ENCODE measurements at regions not wholly inside any gene's neighbourhood (a gene's known extent, or its start where the extent isn't known, plus 50 kb on each side); places are given as distances from the start of the nearest gene placed in this dataset.

GRCh38 chr22:49055406-49055805 is 772.3 kb downstream of the BRD1 start:
- no peak overlapping the region for H3K9ac ChIP-seq (ENCODE audit: low read length)
- no peaks in the 10 kb centered on the region for H3K36me3 ChIP-seq (ENCODE audit: control insufficient read depth in 1 of 2, insufficient read depth in 2 of 2, low read length in 2 of 2)
- no peak overlapping the region for H2AFZ ChIP-seq (ENCODE audit: low read depth, low read length, poor library complexity, severe bottlenecking)
- peaks cover 46% of the 10 kb centered on the region for H3K27me3 ChIP-seq (ENCODE audit: insufficient read depth, low read length)
- no peak for ATAC-seq
- BruUV-seq (replicated peaks): no TSS peak
- no peak overlapping the region for H3K4me2 ChIP-seq (ENCODE audit: low read length)
- H3K9me2 ChIP-seq (ENCODE audit: insufficient read depth): no peaks in the 10 kb centered on the region
- H3K79me2 ChIP-seq (ENCODE audit: insufficient read depth, low read length): no peaks in the 10 kb centered on the region
- RAD21 ChIA-PET (ENCODE audit: low non-redundant PET in 1 of 2, low total read pairs in 2 of 2, uncharacterized antibody in 2 of 2, unreplicated experiment in 2 of 2): no interaction called here
- no peak overlapping the region for H3K4me3 ChIP-seq (replicated peaks in 1 of 2; ENCODE audit: low read depth in 1 of 2, low read length in 2 of 2)
- no peak for DNase-seq (ENCODE audit: low read depth, low spot score)
- CTCF ChIA-PET: interaction anchor here (1.6 kb wide), 1 partner anchor 250 kb away, joined by 4 read pairs; no protein-coding TSS in a partner anchor
- no peak overlapping the region for H3K27ac ChIP-seq (ENCODE audit: low read depth, low read length)
- intact Hi-C loops (cut with micrococcal nuclease): no loop called here
- TF ChIP-seq ELF1 (IDR thresholded peaks at IDR 0.05; ENCODE audit: borderline replicate concordance, low read depth) (no peak), POLR2A (IDR thresholded peaks at IDR 0.05; ENCODE audit: borderline replicate concordance, extremely low read depth, insufficient read depth, insufficient read length) (no peak), YY1 (IDR thresholded peaks at IDR 0.05; ENCODE audit: extremely low read depth, insufficient replicate concordance, low read depth, low read length) (no peak), SP1 (IDR thresholded peaks at IDR 0.05; ENCODE audit: low read depth) (no peak), ZFX (IDR thresholded peaks at IDR 0.05) (no peak), CTCF (IDR thresholded peaks at IDR 0.05 in 2 of 3, conservative IDR thresholded peaks at IDR 0.05 in 1 of 3; ENCODE audit: borderline replicate concordance in 1 of 3, insufficient read depth in 1 of 3, low read depth in 2 of 3, low read length in 2 of 3) (no peak), ATF3 (IDR thresholded peaks at IDR 0.05) (no peak), MAX (IDR thresholded peaks at IDR 0.05) (no peak), ZBTB33 (IDR thresholded peaks at IDR 0.05; ENCODE audit: extremely low read depth, insufficient replicate concordance, low read length) (no peak), EZH2phosphoT487 (IDR thresholded peaks at IDR 0.05; ENCODE audit: borderline replicate concordance) (no peak), EZH2 (IDR thresholded peaks at IDR 0.05) (no peak), SIN3A (IDR thresholded peaks at IDR 0.05; ENCODE audit: low read depth) (no peak), RAD21 (IDR thresholded peaks at IDR 0.05; ENCODE audit: low read depth) (no peak)
- H3K4me1 ChIP-seq (ENCODE audit: control insufficient read depth in 1 of 2, insufficient read depth in 2 of 2, low read length in 2 of 2): no peaks in the 10 kb centered on the region
- H3K9me3 ChIP-seq (ENCODE audit: control insufficient read depth in 1 of 2, insufficient read depth in 1 of 2, low read depth in 1 of 2, low read length in 2 of 2): no peaks in the 10 kb centered on the region
- POLR2A ChIA-PET: no interaction called here
- H4K20me1 ChIP-seq (ENCODE audit: insufficient read depth): no peaks in the 10 kb centered on the region
